ENCODE measurements at regions not wholly inside any gene's neighbourhood (a gene's known extent, or its start where the extent isn't known, plus 50 kb on each side); places are given as distances from the start of the nearest gene placed in this dataset.

GRCh38 chr1:38118976-38119375, 72.4 kb upstream of the POU3F1 start:
- TF ChIP-seq EZH2 (IDR thresholded peaks at IDR 0.05; ENCODE audit: low read depth) (no peak), CTCF (conservative IDR thresholded peaks at IDR 0.05) (no peak)
- H3K36me3 ChIP-seq (ENCODE audit: low read depth): no peaks in the 10 kb centered on the region
- no peak overlapping the region for H3K27ac ChIP-seq
- intact Hi-C loops (cut with micrococcal nuclease; ENCODE audit: unreplicated experiment): no loop called here
- CTCF ChIA-PET: interaction anchor here (0.6 kb wide), 1 partner anchor 34 kb away, joined by 3 read pairs; no protein-coding TSS in a partner anchor
- H4K20me1 ChIP-seq (ENCODE audit: insufficient read depth): no peaks in the 10 kb centered on the region
- peaks cover 16% of the 10 kb centered on the region for H3K4me1 ChIP-seq (replicated peaks; ENCODE audit: insufficient read depth)
- H3K9me2 ChIP-seq (ENCODE audit: insufficient read depth): no peaks in the 10 kb centered on the region
- no peak for DNase-seq
- POLR2A ChIA-PET (ENCODE audit: unreplicated experiment): no interaction called here
- no peak overlapping the region for H2AFZ ChIP-seq
- H3K27me3 ChIP-seq (ENCODE audit: insufficient read depth, low read depth): no peaks in the 10 kb centered on the region
- H3F3A ChIP-seq (ENCODE audit: insufficient read depth, low read depth): peaks cover 12% of the 10 kb centered on the region; the same call in 1 of the 2 replicates
- no TSS peak for BruUV-seq (replicated peaks)
- no peaks in the 10 kb centered on the region for H3K9me3 ChIP-seq (ENCODE audit: insufficient read depth, low read depth)
- no peaks in the 10 kb centered on the region for H3K79me2 ChIP-seq (ENCODE audit: low read depth)
- no peak overlapping the region for H3K4me2 ChIP-seq
- no peak overlapping the region for H3K4me3 ChIP-seq

- Histone ChIP-seq H3F3A (ENCODE audit: insufficient read depth, low read depth) (no peaks in the 10 kb centered on the region), H3K79me2 (ENCODE audit: low read depth) (no peaks in the 10 kb centered on the region), H3K9me3 (ENCODE audit: insufficient read depth, low read depth) (no peaks in the 10 kb centered on the region), H3K4me3 (no peak overlapping the region), H3K36me3 (ENCODE audit: low read depth) (no peaks in the 10 kb centered on the region), H3K4me1 (replicated peaks; ENCODE audit: insufficient read depth) (0 out of 2 replicates have a peak, but pooled peaks cover under 1% of the 10 kb centered on the region), H2AFZ (no peak overlapping the region), H3K27ac (no peak overlapping the region), H3K4me2 (no peak overlapping the region), H3K9me2 (ENCODE audit: insufficient read depth) (no peaks in the 10 kb centered on the region), H4K20me1 (ENCODE audit: insufficient read depth) (no peaks in the 10 kb centered on the region), H3K27me3 (ENCODE audit: insufficient read depth, low read depth) (no peaks in the 10 kb centered on the region)
- no peak for TF ChIP-seq EZH2 (IDR thresholded peaks at IDR 0.05; ENCODE audit: low read depth)
- no peak for TF ChIP-seq CTCF (conservative IDR thresholded peaks at IDR 0.05)
- BruUV-seq (replicated peaks): no TSS peak
- intact Hi-C loops (cut with micrococcal nuclease; ENCODE audit: unreplicated experiment): no loop called here
- DNase-seq: no peak
- CTCF ChIA-PET: no interaction called here
- POLR2A ChIA-PET (ENCODE audit: unreplicated experiment): no interaction called here
Observed at GRCh38 chr1:38117444-38117887, 70.9 kb upstream of the POU3F1 start.

GRCh38 chr1:38115682-38116202, 69.1 kb upstream of the POU3F1 start:
- POLR2A ChIA-PET (ENCODE audit: unreplicated experiment): no interaction called here
- BruUV-seq (replicated peaks): no TSS peak

More at GRCh38 chr1:38115682-38116202, 69.1 kb upstream of the POU3F1 start:
- no peak overlapping the region for H3K4me3 ChIP-seq
- no peaks in the 10 kb centered on the region for H3K4me1 ChIP-seq (replicated peaks; ENCODE audit: insufficient read depth)
- no peaks in the 10 kb centered on the region for H3K9me3 ChIP-seq (ENCODE audit: insufficient read depth, low read depth)
- H3K79me2 ChIP-seq (ENCODE audit: low read depth): no peaks in the 10 kb centered on the region
- DNase-seq: no peak
- no peak for TF ChIP-seq EZH2 (IDR thresholded peaks at IDR 0.05; ENCODE audit: low read depth)
- no peak for TF ChIP-seq CTCF (conservative IDR thresholded peaks at IDR 0.05)
- CTCF ChIA-PET: no interaction called here
- no peaks in the 10 kb centered on the region for H4K20me1 ChIP-seq (ENCODE audit: insufficient read depth)
- intact Hi-C loops (cut with micrococcal nuclease; ENCODE audit: unreplicated experiment): no loop called here
- no peaks in the 10 kb centered on the region for H3K27me3 ChIP-seq (ENCODE audit: insufficient read depth, low read depth)
- H3K4me2 ChIP-seq: no peak overlapping the region
- H3K9me2 ChIP-seq (ENCODE audit: insufficient read depth): no peaks in the 10 kb centered on the region
- H3K36me3 ChIP-seq (ENCODE audit: low read depth): no peaks in the 10 kb centered on the region
- H3K27ac ChIP-seq: no peak overlapping the region
- no peak overlapping the region for H2AFZ ChIP-seq
- H3F3A ChIP-seq (ENCODE audit: insufficient read depth, low read depth): no peaks in the 10 kb centered on the region

All from PC-9 (cell line).